HepG2 (cell line): ENCODE measurements at regions not wholly inside any gene's neighbourhood (a gene's known extent, or its start where the extent isn't known, plus 50 kb on each side); places are given as distances from the start of the nearest gene placed in this dataset.

Experiments used
- ATAC-seq: fragments of 200-7000 bp; cut with Tn5 transposase; 3 replicates; pipeline ENCODE4 v1.9.1; 2020; ENCODE audit warnings: mild to moderate bottlenecking, moderate library complexity
- BruUV-seq: library from RNA; stranded (reverse); fragments of 400-500 nt; replicated peaks from 2 replicates; lab custom pipeline; 2021; lab: Mats Ljungman, UMichigan
- CTCF ChIA-PET: fragments of 300-600 bp; formaldehyde crosslinking; extraction: SDS; loops from one replicate; lab custom pipeline; 2021; ENCODE audit warnings: low total read pairs, inconsistent platforms, low intra/inter-chr PET ratio; lab: Yijun Ruan, JAX
- POLR2A ChIA-PET: fragments of 350-600 bp; sonication (Branson Sonifier 250); formaldehyde crosslinking; loops from one replicate; lab custom pipeline; 2020; ENCODE audit warnings: antibody characterized with exemption, inconsistent platforms; lab: Yijun Ruan, JAX
- DNase-seq: peaks from one replicate; pipeline ENCODE4 v3.0.0-alpha.2; 2015; ENCODE audit warnings: low spot score
- FAIRE-seq: peaks from 3 replicates; lab custom pipeline; 2011; peaks lifted over from hg19 to GRCh38; lab: Jason Lieb, UNC
- H2AFZ ChIP-seq: one replicate; pipeline ENCODE4 v1.6.1; 2011; ENCODE audit warnings: low read length, inconsistent platforms
- H3K27ac ChIP-seq: fragments of 300-600 bp; 3 replicates; pipeline ENCODE4 v1.8.0; 2011; ENCODE audit warnings: mixed run types, mild to moderate bottlenecking, mixed read lengths, low read length, inconsistent platforms; ENCODE audit not compliant: insufficient read depth; ENCODE audit errors: extremely low read length
- H3K27me3 ChIP-seq, 2 experiments: fragments of 200-600 bp in 1 of 2; 2 replicates in 1 of 2; 3 replicates in 1 of 2; pipeline versions ENCODE4 v1.6.0 to v1.8.0; 2011; ENCODE audit warnings: low read length in 2 of 2, mild to moderate bottlenecking in 2 of 2, moderate library complexity in 2 of 2, inconsistent platforms in 1 of 2; ENCODE audit not compliant: insufficient read depth in 2 of 2, control insufficient read depth in 1 of 2
- H3K36me3 ChIP-seq, 2 experiments: fragments of 200-600 bp in 1 of 2; replicated peaks in 1 of 2; 2 replicates in 1 of 2; 3 replicates in 1 of 2; pipeline versions ENCODE4 v1.5.1 to v1.8.0; 2011; ENCODE audit warnings: low read length in 2 of 2, inconsistent platforms in 1 of 2; ENCODE audit not compliant: insufficient read depth in 2 of 2, control insufficient read depth in 1 of 2
- H3K4me1 ChIP-seq: 2 replicates; pipeline ENCODE4 v1.5.1; 2012; ENCODE audit warnings: low read length, inconsistent platforms; ENCODE audit not compliant: insufficient read depth
- H3K4me2 ChIP-seq: 2 replicates; pipeline ENCODE4 v1.6.0; 2011; ENCODE audit warnings: low read depth, low read length, inconsistent platforms
- H3K4me3 ChIP-seq, 3 experiments: fragments of 200-600 bp in 1 of 3; sonication (generic), shearing (Covaris generic) in 1 of 3; replicated peaks in 1 of 3; 2 replicates each; pipeline ENCODE4 v1.5.1; 2011 to 2016; ENCODE audit warnings: low read length in 3 of 3, inconsistent platforms in 2 of 3, low read depth in 2 of 3, mild to moderate bottlenecking in 2 of 3, control low read depth in 1 of 3, mixed read lengths in 1 of 3; ENCODE audit not compliant: insufficient read depth in 1 of 3
- H3K79me2 ChIP-seq: one replicate; pipeline ENCODE4 v1.6.1; 2011; ENCODE audit warnings: low read length, inconsistent platforms; ENCODE audit not compliant: insufficient read depth
- H3K9ac ChIP-seq: 2 replicates; pipeline ENCODE4 v1.6.0; 2011; ENCODE audit warnings: mild to moderate bottlenecking, low read depth, low read length, inconsistent platforms; ENCODE audit not compliant: insufficient read depth
- H3K9me3 ChIP-seq: 2 replicates; pipeline ENCODE4 v1.5.1; 2012; ENCODE audit warnings: mild to moderate bottlenecking, low read length
- H4K20me1 ChIP-seq: 2 replicates; pipeline ENCODE4 v1.6.0; 2011; ENCODE audit warnings: inconsistent platforms, mild to moderate bottlenecking, low read length, moderate library complexity; ENCODE audit not compliant: insufficient read depth
- ARID2 ChIP-seq: sonication (generic); formaldehyde crosslinking; IDR thresholded peaks from 2 replicates; pipeline ENCODE4 v1.8.1; 2022; ENCODE audit warnings: mild to moderate bottlenecking, missing genetic modification reagents, borderline replicate concordance
- MEF2D ChIP-seq: sonication (generic); formaldehyde crosslinking; IDR thresholded peaks from 2 replicates; pipeline ENCODE4 v1.5.1; 2020; ENCODE audit warnings: mild to moderate bottlenecking, missing genetic modification reagents
- ZNF773 ChIP-seq: sonication (generic); formaldehyde crosslinking; IDR thresholded peaks from 2 replicates; pipeline ENCODE4 v1.4.0; 2020; ENCODE audit warnings: missing genetic modification reagents, borderline replicate concordance
- WGBS: methylation state at CpG from one replicate; pipeline ENCODE4 v1.1.6; 2017; ENCODE audit warnings: low lambda C conversion rate; 5-methylcytosine and 5-hydroxymethylcytosine counted together
- in situ Hi-C: cut with HindIII; loops from 2 replicates; pipeline ENCODE4 v1.10.0; 2017; ENCODE audit warnings: low pct_unique_long_range_greater_than_20kb; ENCODE audit not compliant: extremely low pct_ligation_motif_present
- intact Hi-C: fragments of 100-400 bp; cut with micrococcal nuclease; formaldehyde crosslinking; loops from one replicate; pipeline ENCODE4 v1.10.0; 2022; ENCODE audit not compliant: unreplicated experiment
- TF ChIP-seq, protein P1 (sequence below): sonication (generic); formaldehyde crosslinking; IDR thresholded peaks from 2 replicates; pipeline ENCODE4 v1.4.0; 2020; ENCODE audit warnings: missing genetic modification reagents, borderline replicate concordance

DNA sequence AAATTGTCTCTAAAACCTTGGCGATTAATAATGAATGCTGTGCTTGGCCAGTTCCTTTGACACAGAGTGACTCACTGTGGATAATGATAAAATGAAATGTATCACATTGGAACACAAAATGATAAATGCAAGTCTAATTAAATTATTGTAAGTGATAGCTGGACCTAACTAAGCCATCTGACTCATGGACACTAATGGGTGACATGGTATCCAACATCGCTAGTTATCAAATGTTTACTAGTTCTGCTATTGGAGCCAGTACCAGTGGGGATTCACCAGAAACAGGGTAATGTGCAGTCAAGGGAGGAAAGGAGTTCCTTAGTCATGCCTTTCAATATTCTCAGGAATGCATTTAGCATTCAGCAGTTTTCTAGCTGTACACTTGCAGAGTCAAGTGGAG, 736.3 kb upstream of the ACVR2A start:
- no peak overlapping the region for H2AFZ ChIP-seq
- in situ Hi-C loops (no loop called here), intact Hi-C loops (no loop called here)
- 0 out of 2 replicates have a peak, but pooled peaks cover 9% of the 10 kb centered on the region for H3K9me3 ChIP-seq
- no peaks in the 10 kb centered on the region for H3K79me2 ChIP-seq
- no TSS peak for BruUV-seq
- H3K4me3 ChIP-seq: no peak overlapping the region
- POLR2A ChIA-PET: no interaction called here
- no peaks in the 10 kb centered on the region; a peak in 1 of 5 replicates for H3K27me3 ChIP-seq
- ATAC-seq (no peak), DNase-seq (no peak), FAIRE-seq (no peak)
- H4K20me1 ChIP-seq: no peaks in the 10 kb centered on the region
- no peak overlapping the region for H3K27ac ChIP-seq
- 38% methylated on average over 2 of the region's 2 CpGs for WGBS
- H3K4me2 ChIP-seq: no peak overlapping the region
- H3K36me3 ChIP-seq: no peaks in the 10 kb centered on the region
- CTCF ChIA-PET: no interaction called here
- TF ChIP-seq, protein P1, sequence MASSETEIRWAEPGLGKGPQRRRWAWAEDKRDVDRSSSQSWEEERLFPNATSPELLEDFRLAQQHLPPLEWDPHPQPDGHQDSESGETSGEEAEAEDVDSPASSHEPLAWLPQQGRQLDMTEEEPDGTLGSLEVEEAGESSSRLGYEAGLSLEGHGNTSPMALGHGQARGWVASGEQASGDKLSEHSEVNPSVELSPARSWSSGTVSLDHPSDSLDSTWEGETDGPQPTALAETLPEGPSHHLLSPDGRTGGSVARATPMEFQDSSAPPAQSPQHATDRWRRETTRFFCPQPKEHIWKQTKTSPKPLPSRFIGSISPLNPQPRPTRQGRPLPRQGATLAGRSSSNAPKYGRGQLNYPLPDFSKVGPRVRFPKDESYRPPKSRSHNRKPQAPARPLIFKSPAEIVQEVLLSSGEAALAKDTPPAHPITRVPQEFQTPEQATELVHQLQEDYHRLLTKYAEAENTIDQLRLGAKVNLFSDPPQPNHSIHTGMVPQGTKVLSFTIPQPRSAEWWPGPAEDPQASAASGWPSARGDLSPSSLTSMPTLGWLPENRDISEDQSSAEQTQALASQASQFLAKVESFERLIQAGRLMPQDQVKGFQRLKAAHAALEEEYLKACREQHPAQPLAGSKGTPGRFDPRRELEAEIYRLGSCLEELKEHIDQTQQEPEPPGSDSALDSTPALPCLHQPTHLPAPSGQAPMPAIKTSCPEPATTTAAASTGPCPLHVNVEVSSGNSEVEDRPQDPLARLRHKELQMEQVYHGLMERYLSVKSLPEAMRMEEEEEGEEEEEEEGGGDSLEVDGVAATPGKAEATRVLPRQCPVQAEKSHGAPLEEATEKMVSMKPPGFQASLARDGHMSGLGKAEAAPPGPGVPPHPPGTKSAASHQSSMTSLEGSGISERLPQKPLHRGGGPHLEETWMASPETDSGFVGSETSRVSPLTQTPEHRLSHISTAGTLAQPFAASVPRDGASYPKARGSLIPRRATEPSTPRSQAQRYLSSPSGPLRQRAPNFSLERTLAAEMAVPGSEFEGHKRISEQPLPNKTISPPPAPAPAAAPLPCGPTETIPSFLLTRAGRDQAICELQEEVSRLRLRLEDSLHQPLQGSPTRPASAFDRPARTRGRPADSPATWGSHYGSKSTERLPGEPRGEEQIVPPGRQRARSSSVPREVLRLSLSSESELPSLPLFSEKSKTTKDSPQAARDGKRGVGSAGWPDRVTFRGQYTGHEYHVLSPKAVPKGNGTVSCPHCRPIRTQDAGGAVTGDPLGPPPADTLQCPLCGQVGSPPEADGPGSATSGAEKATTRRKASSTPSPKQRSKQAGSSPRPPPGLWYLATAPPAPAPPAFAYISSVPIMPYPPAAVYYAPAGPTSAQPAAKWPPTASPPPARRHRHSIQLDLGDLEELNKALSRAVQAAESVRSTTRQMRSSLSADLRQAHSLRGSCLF (CRISPR knock-in tag): no peak
- no peak for TF ChIP-seq ARID2 (CRISPR knock-in tag)
- TF ChIP-seq MEF2D: no peak
- TF ChIP-seq ZNF773 (CRISPR knock-in tag): no peak
- H3K9ac ChIP-seq: no peak overlapping the region
- no peaks in the 10 kb centered on the region for H3K4me1 ChIP-seq
